ENCODE measurements at regions not wholly inside any gene's neighbourhood (a gene's known extent, or its start where the extent isn't known, plus 50 kb on each side); places are given as distances from the start of the nearest gene placed in this dataset.

- H3K4me3 Mint-ChIP-seq, result no peak overlapping the region
- ATAC-seq, result no peak
- no peaks in the 10 kb centered on the region for H3K36me3 Mint-ChIP-seq (ENCODE audit: low read depth)
- no peak for DNase-seq
- no peaks in the 10 kb centered on the region for H3K27me3 Mint-ChIP-seq
- no peak overlapping the region for H3K27ac Mint-ChIP-seq
- no peaks in the 10 kb centered on the region for H3K4me1 Mint-ChIP-seq
- H3K9me3 ChIP-seq (ENCODE audit: control insufficient read depth, low read length, poor library complexity, severe bottlenecking), result no peaks in the 10 kb centered on the region
Measured at GRCh38 chr2:4420032-4420431, 716.7 kb downstream of the DCDC2C start.

DNA sequence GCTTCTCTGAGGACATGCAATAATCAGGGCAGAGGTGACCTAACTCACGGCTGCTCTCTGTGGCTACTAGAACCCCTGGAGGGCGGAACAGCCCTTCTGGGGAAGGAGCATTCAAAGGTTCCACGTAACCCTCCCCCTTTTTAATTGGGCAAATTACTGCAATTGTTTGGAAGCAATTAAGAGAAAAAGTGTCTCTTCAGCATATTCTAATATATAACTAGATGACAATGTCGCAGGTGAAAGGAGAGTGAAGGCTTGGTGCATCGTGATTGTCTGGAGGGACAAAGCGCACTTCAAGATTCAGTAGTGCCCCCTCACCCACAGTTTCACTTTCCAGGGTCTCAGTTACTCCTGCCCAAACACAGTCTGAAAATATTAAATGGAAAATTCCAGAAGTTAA is 720.8 kb downstream of the DCDC2C start:
- H3K36me3 Mint-ChIP-seq (ENCODE audit: low read depth), result no peaks in the 10 kb centered on the region
- H3K4me1 Mint-ChIP-seq, result no peaks in the 10 kb centered on the region
- H3K27me3 Mint-ChIP-seq, result no peaks in the 10 kb centered on the region
- no peaks in the 10 kb centered on the region for H3K9me3 ChIP-seq (ENCODE audit: control insufficient read depth, low read length, poor library complexity, severe bottlenecking)
- H3K4me3 Mint-ChIP-seq, result no peak overlapping the region
- ATAC-seq (no peak), DNase-seq (no peak)
- H3K27ac Mint-ChIP-seq, result no peak overlapping the region

DNA sequence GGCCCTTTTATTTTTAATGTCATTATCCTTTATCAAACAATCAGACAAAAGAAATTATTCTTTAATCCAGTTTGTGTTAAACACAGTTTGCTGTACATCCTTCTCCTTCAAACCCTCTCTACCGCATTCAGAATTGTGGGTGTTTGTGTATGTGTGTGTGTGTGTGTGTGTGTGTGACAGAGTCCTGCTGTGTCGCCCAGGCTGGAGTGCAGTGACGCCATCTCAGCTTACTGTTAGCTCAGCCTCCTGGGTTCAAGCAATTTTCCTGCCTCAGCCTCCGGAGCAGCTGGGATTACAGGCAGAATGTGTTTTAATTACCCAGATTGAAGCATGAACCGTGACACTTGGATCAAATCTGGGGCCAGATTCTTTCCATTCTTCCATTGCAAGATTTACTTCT is 723.7 kb downstream of the DCDC2C start:
- Mint-ChIP-seq H3K27me3 (no peaks in the 10 kb centered on the region), H3K36me3 (ENCODE audit: low read depth) (no peaks in the 10 kb centered on the region), H3K4me3 (no peak overlapping the region), H3K27ac (no peak overlapping the region), H3K4me1 (no peaks in the 10 kb centered on the region)
- no peaks in the 10 kb centered on the region for H3K9me3 ChIP-seq (ENCODE audit: control insufficient read depth, low read length, poor library complexity, severe bottlenecking)
- DNase-seq, result no peak
- ATAC-seq, result no peak

- ATAC-seq (no peak), DNase-seq (no peak)
- no peaks in the 10 kb centered on the region for H3K27me3 Mint-ChIP-seq
- H3K36me3 Mint-ChIP-seq (ENCODE audit: low read depth), result no peaks in the 10 kb centered on the region
- H3K4me3 Mint-ChIP-seq, result no peak overlapping the region
- no peaks in the 10 kb centered on the region for H3K4me1 Mint-ChIP-seq
- no peaks in the 10 kb centered on the region for H3K9me3 ChIP-seq (ENCODE audit: control insufficient read depth, low read length, poor library complexity, severe bottlenecking)
- H3K27ac Mint-ChIP-seq, result no peak overlapping the region
Measured at GRCh38 chr2:4445821-4446220, 742.4 kb downstream of the DCDC2C start.

GRCh38 chr2:4454907-4455306 is 751.5 kb downstream of the DCDC2C start:
- DNase-seq (no peak), ATAC-seq (no peak)
- H3K4me3 Mint-ChIP-seq, result no peak overlapping the region
- H3K36me3 Mint-ChIP-seq (ENCODE audit: low read depth), result no peaks in the 10 kb centered on the region
- no peaks in the 10 kb centered on the region for H3K9me3 ChIP-seq (ENCODE audit: control insufficient read depth, low read length, poor library complexity, severe bottlenecking)
- H3K27ac Mint-ChIP-seq, result no peak overlapping the region
- H3K4me1 Mint-ChIP-seq, result no peaks in the 10 kb centered on the region
- H3K27me3 Mint-ChIP-seq, result no peaks in the 10 kb centered on the region

GRCh38 chr2:4455486-4456155 is 752.2 kb downstream of the DCDC2C start:
- H3K36me3 Mint-ChIP-seq (ENCODE audit: low read depth), result no peaks in the 10 kb centered on the region
- no peak for ATAC-seq
- no peaks in the 10 kb centered on the region for H3K4me1 Mint-ChIP-seq
- H3K27ac Mint-ChIP-seq, result no peak overlapping the region
- no peaks in the 10 kb centered on the region for H3K9me3 ChIP-seq (ENCODE audit: control insufficient read depth, low read length, poor library complexity, severe bottlenecking)
- DNase-seq, result no peak
- no peaks in the 10 kb centered on the region for H3K27me3 Mint-ChIP-seq
- H3K4me3 Mint-ChIP-seq, result no peak overlapping the region

DNA sequence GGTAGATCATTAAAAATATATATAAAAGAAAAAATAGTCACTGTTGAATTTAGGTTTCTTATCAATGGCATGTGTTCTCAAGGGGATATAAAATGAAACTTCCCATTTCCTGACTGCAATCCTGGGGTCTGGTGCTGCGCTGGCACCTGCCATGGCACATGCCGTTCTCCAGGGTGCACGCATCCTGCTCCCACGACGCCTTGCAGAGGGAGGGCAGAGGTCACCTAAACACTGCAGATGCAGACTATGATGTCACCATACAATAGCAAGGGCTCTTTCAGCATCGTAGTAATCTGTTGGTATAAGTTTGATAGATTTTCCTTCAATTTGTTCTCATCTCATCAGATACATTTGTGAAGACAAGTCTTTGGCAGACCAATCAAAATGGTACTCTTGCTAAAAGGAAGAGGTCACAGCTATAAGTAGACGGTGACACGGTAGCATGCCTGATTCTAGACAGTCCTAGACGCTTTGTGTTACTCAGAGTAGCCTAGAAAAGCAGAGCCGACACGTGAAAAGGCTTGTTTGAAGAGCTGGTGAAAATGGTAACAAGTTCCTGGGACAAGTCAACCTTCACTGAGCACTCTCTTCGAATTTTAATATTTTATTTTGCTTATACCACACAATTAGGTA is 761.4 kb downstream of the DCDC2C start:
- Mint-ChIP-seq H3K27ac (no peak overlapping the region), H3K36me3 (ENCODE audit: low read depth) (no peaks in the 10 kb centered on the region), H3K27me3 (no peaks in the 10 kb centered on the region), H3K4me3 (no peak overlapping the region), H3K4me1 (no peaks in the 10 kb centered on the region)
- no peak for ATAC-seq
- DNase-seq, result no peak
- no peaks in the 10 kb centered on the region for H3K9me3 ChIP-seq (ENCODE audit: control insufficient read depth, low read length, poor library complexity, severe bottlenecking)

DNA sequence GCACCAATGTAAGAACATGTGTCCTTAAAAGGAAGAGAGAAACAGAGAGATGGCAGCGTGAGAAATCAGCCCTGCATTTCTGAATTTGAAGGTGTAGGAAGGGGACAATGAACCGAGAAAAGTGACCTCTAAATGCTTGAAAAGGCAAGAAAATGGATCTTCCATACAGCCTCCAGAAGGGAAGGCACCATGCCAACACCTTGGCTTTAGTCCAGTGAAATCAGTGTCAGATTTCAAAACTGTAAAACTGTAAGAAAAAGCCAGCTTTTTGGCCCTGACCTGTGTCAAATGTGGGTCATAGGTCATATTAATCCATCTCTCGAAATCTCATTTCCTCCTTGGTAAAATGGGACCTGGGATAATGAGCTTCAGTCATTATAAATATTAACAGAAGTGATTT is 762.3 kb downstream of the DCDC2C start:
- H3K9me3 ChIP-seq (ENCODE audit: control insufficient read depth, low read length, poor library complexity, severe bottlenecking), result no peaks in the 10 kb centered on the region
- H3K27me3 Mint-ChIP-seq, result no peaks in the 10 kb centered on the region
- no peaks in the 10 kb centered on the region for H3K4me1 Mint-ChIP-seq
- no peak overlapping the region for H3K4me3 Mint-ChIP-seq
- H3K27ac Mint-ChIP-seq, result no peak overlapping the region
- no peak for DNase-seq
- ATAC-seq, result no peak
- no peaks in the 10 kb centered on the region for H3K36me3 Mint-ChIP-seq (ENCODE audit: low read depth)

DNA sequence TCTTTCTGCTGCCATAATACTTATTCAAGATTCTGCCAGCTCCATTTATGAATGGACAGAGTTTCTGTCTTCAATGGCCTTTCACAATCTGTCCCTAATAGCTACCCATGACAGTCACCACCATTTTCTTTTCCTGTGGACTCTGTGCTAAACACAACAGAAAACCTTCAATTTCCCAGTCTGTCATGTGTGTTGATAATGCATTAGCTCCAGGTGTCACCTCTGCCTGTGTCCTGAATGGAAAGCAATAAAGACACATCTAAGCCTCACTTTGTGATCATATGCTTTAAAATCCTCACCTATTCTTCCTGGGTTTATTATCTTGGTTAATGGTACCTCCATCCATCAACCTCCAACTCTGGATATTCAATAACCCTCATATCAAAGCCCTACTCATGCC is 772.2 kb downstream of the DCDC2C start:
- no peak overlapping the region for H3K4me3 Mint-ChIP-seq
- no peaks in the 10 kb centered on the region for H3K27me3 Mint-ChIP-seq
- H3K9me3 ChIP-seq (ENCODE audit: control insufficient read depth, low read length, poor library complexity, severe bottlenecking), result no peaks in the 10 kb centered on the region
- no peak overlapping the region for H3K27ac Mint-ChIP-seq
- H3K36me3 Mint-ChIP-seq (ENCODE audit: low read depth), result no peaks in the 10 kb centered on the region
- no peaks in the 10 kb centered on the region for H3K4me1 Mint-ChIP-seq
- no peak for DNase-seq
- no peak for ATAC-seq

DNA sequence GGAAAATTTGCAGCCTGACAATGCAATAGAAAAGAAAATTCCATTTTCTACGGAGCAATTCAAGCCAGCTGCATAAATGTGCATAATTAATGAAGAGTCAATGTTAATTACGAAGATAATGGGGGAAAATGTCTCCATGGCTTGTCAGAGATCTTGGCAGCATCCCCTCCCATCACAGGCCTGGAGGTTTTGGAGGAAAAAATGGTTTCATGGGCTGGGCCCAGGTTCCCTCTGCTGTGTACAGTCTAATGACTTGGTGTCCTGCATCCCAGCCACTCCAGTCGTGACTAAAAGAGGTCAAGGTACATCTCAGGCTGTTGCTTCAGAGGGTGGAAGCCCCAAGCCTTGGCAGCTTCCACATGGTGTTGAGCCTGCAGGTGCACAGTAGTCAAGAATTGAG is 779.7 kb downstream of the DCDC2C start:
- H3K4me1 Mint-ChIP-seq, result no peaks in the 10 kb centered on the region
- H3K27me3 Mint-ChIP-seq, result no peaks in the 10 kb centered on the region
- H3K36me3 Mint-ChIP-seq (ENCODE audit: low read depth), result no peaks in the 10 kb centered on the region
- DNase-seq (no peak), ATAC-seq (no peak)
- no peak overlapping the region for H3K4me3 Mint-ChIP-seq
- H3K27ac Mint-ChIP-seq, result no peak overlapping the region
- no peaks in the 10 kb centered on the region for H3K9me3 ChIP-seq (ENCODE audit: control insufficient read depth, low read length, poor library complexity, severe bottlenecking)

- Mint-ChIP-seq H3K27ac (no peak overlapping the region), H3K27me3 (no peaks in the 10 kb centered on the region), H3K4me1 (no peaks in the 10 kb centered on the region), H3K4me3 (no peak overlapping the region), H3K36me3 (ENCODE audit: low read depth) (no peaks in the 10 kb centered on the region)
- DNase-seq (no peak), ATAC-seq (no peak)
- H3K9me3 ChIP-seq (ENCODE audit: control insufficient read depth, low read length, poor library complexity, severe bottlenecking), result no peaks in the 10 kb centered on the region
Measured at GRCh38 chr2:4486971-4487370, 783.6 kb downstream of the DCDC2C start.

GRCh38 chr2:4499316-4500030 is 796.1 kb downstream of the DCDC2C start:
- Mint-ChIP-seq H3K36me3 (ENCODE audit: low read depth) (no peaks in the 10 kb centered on the region), H3K4me1 (no peaks in the 10 kb centered on the region), H3K27me3 (no peaks in the 10 kb centered on the region), H3K27ac (no peak overlapping the region), H3K4me3 (no peak overlapping the region)
- no peak for DNase-seq
- no peaks in the 10 kb centered on the region for H3K9me3 ChIP-seq (ENCODE audit: control insufficient read depth, low read length, poor library complexity, severe bottlenecking)
- ATAC-seq, result no peak

GRCh38 chr2:4501525-4501924 is 798.1 kb downstream of the DCDC2C start:
- no peaks in the 10 kb centered on the region for H3K36me3 Mint-ChIP-seq (ENCODE audit: low read depth)
- DNase-seq, result no peak
- H3K9me3 ChIP-seq (ENCODE audit: control insufficient read depth, low read length, poor library complexity, severe bottlenecking), result no peaks in the 10 kb centered on the region
- H3K4me1 Mint-ChIP-seq, result no peaks in the 10 kb centered on the region
- no peaks in the 10 kb centered on the region for H3K27me3 Mint-ChIP-seq
- no peak overlapping the region for H3K4me3 Mint-ChIP-seq
- no peak for ATAC-seq
- H3K27ac Mint-ChIP-seq, result no peak overlapping the region

Data from T-helper 17 cell (primary cell).